ENCODE measurements at regions not wholly inside any gene's neighbourhood (a gene's known extent, or its start where the extent isn't known, plus 50 kb on each side); places are given as distances from the start of the nearest gene placed in this dataset.

- H2AFZ ChIP-seq (replicated peaks): no peak overlapping the region
- no peaks in the 10 kb centered on the region for H3K36me3 Mint-ChIP-seq
- H3K4me1 Mint-ChIP-seq: no peaks in the 10 kb centered on the region
- H3K4me3 Mint-ChIP-seq: no peak overlapping the region
- no peaks in the 10 kb centered on the region for H3K9me3 ChIP-seq (ENCODE audit: low read depth)
- H3K27me3 Mint-ChIP-seq (ENCODE audit: insufficient read depth, low read depth): no peaks in the 10 kb centered on the region
- peaks cover 7% of the 10 kb centered on the region for H3K9me3 Mint-ChIP-seq
- H3K27me3 ChIP-seq: no peaks in the 10 kb centered on the region
- DNase-seq (ENCODE audit: low spot score): no peak
- H3K4me1 ChIP-seq: no peaks in the 10 kb centered on the region
- no peaks in the 10 kb centered on the region for H3K36me3 ChIP-seq
- no peak overlapping the region for H3K9ac ChIP-seq
- H3K79me2 ChIP-seq (ENCODE audit: low read depth): no peaks in the 10 kb centered on the region
- no peak overlapping the region for H3K4me3 ChIP-seq
- TF ChIP-seq EZH2 (IDR thresholded peaks at IDR 0.05) (no peak), EZH2phosphoT487 (IDR thresholded peaks at IDR 0.05) (no peak)
- TF ChIP-seq, protein P1, sequence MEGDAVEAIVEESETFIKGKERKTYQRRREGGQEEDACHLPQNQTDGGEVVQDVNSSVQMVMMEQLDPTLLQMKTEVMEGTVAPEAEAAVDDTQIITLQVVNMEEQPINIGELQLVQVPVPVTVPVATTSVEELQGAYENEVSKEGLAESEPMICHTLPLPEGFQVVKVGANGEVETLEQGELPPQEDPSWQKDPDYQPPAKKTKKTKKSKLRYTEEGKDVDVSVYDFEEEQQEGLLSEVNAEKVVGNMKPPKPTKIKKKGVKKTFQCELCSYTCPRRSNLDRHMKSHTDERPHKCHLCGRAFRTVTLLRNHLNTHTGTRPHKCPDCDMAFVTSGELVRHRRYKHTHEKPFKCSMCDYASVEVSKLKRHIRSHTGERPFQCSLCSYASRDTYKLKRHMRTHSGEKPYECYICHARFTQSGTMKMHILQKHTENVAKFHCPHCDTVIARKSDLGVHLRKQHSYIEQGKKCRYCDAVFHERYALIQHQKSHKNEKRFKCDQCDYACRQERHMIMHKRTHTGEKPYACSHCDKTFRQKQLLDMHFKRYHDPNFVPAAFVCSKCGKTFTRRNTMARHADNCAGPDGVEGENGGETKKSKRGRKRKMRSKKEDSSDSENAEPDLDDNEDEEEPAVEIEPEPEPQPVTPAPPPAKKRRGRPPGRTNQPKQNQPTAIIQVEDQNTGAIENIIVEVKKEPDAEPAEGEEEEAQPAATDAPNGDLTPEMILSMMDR (IDR thresholded peaks at IDR 0.05): no peak
- no peaks in the 10 kb centered on the region for H4K20me1 ChIP-seq (ENCODE audit: low read depth)
- H3K27ac Mint-ChIP-seq: no peak overlapping the region
- H3K27ac ChIP-seq: no peak overlapping the region
- H3K4me2 ChIP-seq: no peak overlapping the region
- H3F3A ChIP-seq (ENCODE audit: low read depth): no peaks in the 10 kb centered on the region
These were observed 957.2 kb downstream of the FSTL5 start for GRCh38 chr4:161206528-161207080.

- H3K4me3 Mint-ChIP-seq: no peak overlapping the region
- no peaks in the 10 kb centered on the region for H3K4me1 Mint-ChIP-seq
- H3K79me2 ChIP-seq (ENCODE audit: low read depth): no peaks in the 10 kb centered on the region
- H3F3A ChIP-seq (ENCODE audit: low read depth): no peaks in the 10 kb centered on the region
- no peaks in the 10 kb centered on the region for H3K27me3 ChIP-seq
- H3K4me3 ChIP-seq: no peak overlapping the region
- H3K9ac ChIP-seq: no peak overlapping the region
- no peaks in the 10 kb centered on the region for H3K27me3 Mint-ChIP-seq (ENCODE audit: insufficient read depth, low read depth)
- TF ChIP-seq EZH2phosphoT487 (IDR thresholded peaks at IDR 0.05) (no peak), EZH2 (IDR thresholded peaks at IDR 0.05) (no peak)
- TF ChIP-seq, protein P1 (IDR thresholded peaks at IDR 0.05): no peak
- DNase-seq (ENCODE audit: low spot score): no peak
- no peak overlapping the region for H3K4me2 ChIP-seq
- no peak overlapping the region for H2AFZ ChIP-seq (replicated peaks)
- H3K27ac ChIP-seq: no peak overlapping the region
- no peaks in the 10 kb centered on the region for H3K9me3 ChIP-seq (ENCODE audit: low read depth)
- no peak overlapping the region for H3K27ac Mint-ChIP-seq
- H3K9me3 Mint-ChIP-seq: peaks cover 2% of the 10 kb centered on the region
- H3K36me3 ChIP-seq: no peaks in the 10 kb centered on the region
- no peaks in the 10 kb centered on the region for H3K4me1 ChIP-seq
- no peaks in the 10 kb centered on the region for H4K20me1 ChIP-seq (ENCODE audit: low read depth)
- H3K36me3 Mint-ChIP-seq: no peaks in the 10 kb centered on the region
These were observed 959.9 kb downstream of the FSTL5 start for GRCh38 chr4:161203865-161204264.

- Histone ChIP-seq H3K36me3 (no peaks in the 10 kb centered on the region), H2AFZ (replicated peaks) (peak overlapping the region; percentile 30), H3K4me1 (no peaks in the 10 kb centered on the region), H3K4me2 (no peak overlapping the region), H4K20me1 (ENCODE audit: low read depth) (no peaks in the 10 kb centered on the region), H3K4me3 (no peak overlapping the region), H3K27ac (no peak overlapping the region), H3K79me2 (ENCODE audit: low read depth) (no peaks in the 10 kb centered on the region), H3F3A (ENCODE audit: low read depth) (no peaks in the 10 kb centered on the region), H3K27me3 (no peaks in the 10 kb centered on the region), H3K9ac (no peak overlapping the region), H3K9me3 (ENCODE audit: low read depth) (no peaks in the 10 kb centered on the region)
- no peak overlapping the region for H3K27ac Mint-ChIP-seq
- no peaks in the 10 kb centered on the region for H3K9me3 Mint-ChIP-seq
- TF ChIP-seq, protein P1 (IDR thresholded peaks at IDR 0.05): no peak
- TF ChIP-seq EZH2 (IDR thresholded peaks at IDR 0.05) (no peak), EZH2phosphoT487 (IDR thresholded peaks at IDR 0.05) (no peak)
- no peaks in the 10 kb centered on the region for H3K36me3 Mint-ChIP-seq
- H3K4me1 Mint-ChIP-seq: peaks cover 4% of the 10 kb centered on the region
- H3K27me3 Mint-ChIP-seq (ENCODE audit: insufficient read depth, low read depth): no peaks in the 10 kb centered on the region
- DNase-seq (ENCODE audit: low spot score): no peak
- no peak overlapping the region for H3K4me3 Mint-ChIP-seq
These were observed 965.9 kb downstream of the FSTL5 start for GRCh38 chr4:161197912-161198311.

Measured in neural progenitor cell (in vitro differentiated cells).